ENCODE measurements at regions not wholly inside any gene's neighbourhood (a gene's known extent, or its start where the extent isn't known, plus 50 kb on each side); places are given as distances from the start of the nearest gene placed in this dataset.

GRCh38 chr10:10126218-10126617 lies 891.5 kb upstream of the CELF2 start:
- DNase-seq (ENCODE audit: low read depth): no peak

GRCh38 chr10:10128387-10128786 lies 889.3 kb upstream of the CELF2 start:
- no peak for DNase-seq (ENCODE audit: low read depth)

GRCh38 chr10:10130686-10131085 lies 887.0 kb upstream of the CELF2 start:
- no peak for DNase-seq (ENCODE audit: low read depth)

- DNase-seq (ENCODE audit: low read depth): no peak
Measured at GRCh38 chr10:10132009-10132408, 885.7 kb upstream of the CELF2 start.

- DNase-seq (ENCODE audit: low read depth): no peak
Measured at GRCh38 chr10:10133281-10133680, 884.4 kb upstream of the CELF2 start.

GRCh38 chr10:10138685-10139084 lies 879.0 kb upstream of the CELF2 start:
- DNase-seq (ENCODE audit: low read depth): no peak

GRCh38 chr10:10141782-10142382 lies 875.8 kb upstream of the CELF2 start:
- no peak for DNase-seq (ENCODE audit: low read depth)

GRCh38 chr10:10146604-10147003 lies 871.1 kb upstream of the CELF2 start:
- no peak for DNase-seq (ENCODE audit: low read depth)

GRCh38 chr10:10149899-10150298 lies 867.8 kb upstream of the CELF2 start:
- no peak for DNase-seq (ENCODE audit: low read depth)

- DNase-seq (ENCODE audit: low read depth): no peak
Measured at GRCh38 chr10:10156917-10157600, 860.6 kb upstream of the CELF2 start.

- DNase-seq (ENCODE audit: low read depth): no peak
Measured at GRCh38 chr10:10160821-10161312, 856.8 kb upstream of the CELF2 start.

GRCh38 chr10:10164848-10165247 lies 852.8 kb upstream of the CELF2 start:
- no peak for DNase-seq (ENCODE audit: low read depth)

- no peak for DNase-seq (ENCODE audit: low read depth)
Measured at GRCh38 chr10:10165415-10165814, 852.3 kb upstream of the CELF2 start.

GRCh38 chr10:10178476-10178875 lies 839.2 kb upstream of the CELF2 start:
- DNase-seq (ENCODE audit: low read depth): no peak

- no peak for DNase-seq (ENCODE audit: low read depth)
Measured at GRCh38 chr10:10193848-10194247, 823.8 kb upstream of the CELF2 start.

- no peak for DNase-seq (ENCODE audit: low read depth)
Measured at GRCh38 chr10:10196701-10197100, 821.0 kb upstream of the CELF2 start.

- DNase-seq (ENCODE audit: low read depth): no peak
Measured at GRCh38 chr10:10197423-10197822, 820.2 kb upstream of the CELF2 start.

GRCh38 chr10:10198363-10198762 lies 819.3 kb upstream of the CELF2 start:
- no peak for DNase-seq (ENCODE audit: low read depth)

- DNase-seq (ENCODE audit: low read depth): no peak
Measured at GRCh38 chr10:10204415-10204814, 813.3 kb upstream of the CELF2 start.

- DNase-seq (ENCODE audit: low read depth): no peak
Measured at GRCh38 chr10:10205906-10206305, 811.8 kb upstream of the CELF2 start.

GRCh38 chr10:10207538-10207937 lies 810.1 kb upstream of the CELF2 start:
- no peak for DNase-seq (ENCODE audit: low read depth)

GRCh38 chr10:10208196-10208595 lies 809.5 kb upstream of the CELF2 start:
- DNase-seq (ENCODE audit: low read depth): no peak

- DNase-seq (ENCODE audit: low read depth): no peak
Measured at GRCh38 chr10:10209167-10209566, 808.5 kb upstream of the CELF2 start.

- DNase-seq (ENCODE audit: low read depth): no peak
Measured at GRCh38 chr10:10211409-10211808, 806.3 kb upstream of the CELF2 start.
